ENCODE measurements at regions not wholly inside any gene's neighbourhood (a gene's known extent, or its start where the extent isn't known, plus 50 kb on each side); places are given as distances from the start of the nearest gene placed in this dataset.

GRCh38 chr18:24934258-24934932, 417.6 kb downstream of the ZNF521 start:
- no peak for DNase-seq (ENCODE audit: low read depth in 3 of 3, low spot score in 1 of 3)

DNA sequence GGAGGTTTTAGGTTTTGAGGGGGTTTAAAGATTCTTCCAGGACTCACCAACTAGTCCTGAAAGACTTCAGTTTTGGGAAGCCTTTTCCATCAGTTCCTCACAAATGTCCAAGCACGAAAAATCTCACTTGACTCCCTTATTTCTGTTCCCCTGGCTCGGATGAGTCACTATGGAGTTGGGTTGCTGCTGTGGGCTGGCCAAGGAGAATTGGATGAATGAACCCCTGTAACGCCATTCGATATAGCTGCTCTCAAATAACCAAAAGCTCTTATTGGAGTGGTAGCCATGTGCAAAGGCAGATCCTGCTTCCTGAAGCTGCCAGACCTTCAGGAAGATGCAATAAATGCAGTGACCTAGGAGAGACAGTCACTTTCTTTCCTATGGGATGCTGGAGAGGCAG, 417.0 kb downstream of the ZNF521 start:
- DNase-seq (ENCODE audit: low read depth in 3 of 3, low spot score in 1 of 3), result no peak

DNA sequence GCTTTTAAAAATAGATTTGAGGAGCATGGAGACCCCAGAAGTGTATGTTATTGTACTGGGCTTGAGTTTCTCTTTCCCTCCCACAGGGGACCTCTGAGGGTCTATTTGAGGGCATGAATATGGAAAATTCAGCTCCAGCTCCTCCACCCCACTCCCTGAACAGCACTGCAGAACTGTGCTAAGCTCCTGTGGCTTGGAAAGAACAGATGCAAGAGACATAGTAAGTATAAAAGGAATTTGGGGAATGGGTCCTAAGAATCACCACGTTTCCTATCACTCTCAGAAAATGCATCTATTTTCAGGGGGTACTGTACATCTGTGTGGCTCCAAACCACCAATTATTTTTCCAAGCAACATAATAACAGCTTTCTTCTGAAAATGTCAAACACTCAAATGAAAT, 416.1 kb downstream of the ZNF521 start:
- DNase-seq (ENCODE audit: low read depth in 3 of 3, low spot score in 1 of 3), result no peak

DNA sequence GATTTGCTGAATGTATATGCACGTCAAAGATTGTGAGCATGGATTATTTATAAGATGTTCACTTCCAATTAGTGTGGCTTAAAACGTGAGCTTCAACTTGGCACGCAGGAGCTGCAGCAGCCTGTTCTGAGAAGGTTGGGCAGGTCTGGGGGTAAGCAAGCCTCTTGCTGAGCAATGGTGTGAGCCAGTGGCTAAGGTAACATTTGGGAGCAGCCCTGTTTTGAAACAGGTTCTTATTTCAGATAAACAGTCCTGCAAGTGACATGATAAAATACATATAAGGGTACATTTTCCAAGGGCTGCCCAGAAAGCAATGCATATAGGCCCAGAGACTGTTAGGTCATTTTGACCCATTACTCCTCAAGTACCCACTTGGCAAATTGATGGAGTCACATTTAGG, 415.3 kb downstream of the ZNF521 start:
- no peak for DNase-seq (ENCODE audit: low read depth in 3 of 3, low spot score in 1 of 3)

DNA sequence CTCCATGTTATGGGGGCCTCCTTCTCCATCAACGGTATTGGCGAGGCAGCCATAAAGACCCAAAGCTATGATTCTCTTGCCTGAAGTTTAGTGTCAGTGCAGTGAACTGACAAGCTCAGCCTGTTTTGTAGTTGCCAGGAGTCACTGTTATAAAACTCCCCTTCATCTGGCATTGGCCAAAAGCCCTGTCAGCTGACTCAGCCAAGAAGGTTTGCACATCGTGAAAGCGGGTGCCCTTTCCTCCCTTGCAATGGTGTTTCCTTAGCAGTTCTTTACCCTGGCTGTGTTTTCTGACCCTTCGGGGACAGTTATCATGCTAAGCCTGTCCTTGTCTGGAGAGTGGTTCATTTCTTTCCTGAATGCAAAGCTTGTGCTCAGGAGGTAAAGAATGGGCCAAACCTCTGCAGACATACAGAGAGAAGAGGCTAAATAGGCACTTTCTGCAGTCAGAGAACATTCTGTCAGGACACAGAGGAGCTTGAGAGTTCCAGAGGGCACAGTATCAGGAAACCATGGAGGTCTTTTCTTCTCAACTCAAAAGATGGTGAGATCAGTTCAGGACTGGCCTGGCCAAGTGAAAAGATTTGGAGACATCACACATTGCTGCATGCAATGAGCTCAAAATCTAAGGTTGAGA, 414.2 kb downstream of the ZNF521 start:
- DNase-seq (ENCODE audit: low read depth in 3 of 3, low spot score in 1 of 3), result no peak

GRCh38 chr18:24940416-24940815, 411.6 kb downstream of the ZNF521 start:
- no peak for DNase-seq (ENCODE audit: low read depth in 3 of 3, low spot score in 1 of 3)

DNA sequence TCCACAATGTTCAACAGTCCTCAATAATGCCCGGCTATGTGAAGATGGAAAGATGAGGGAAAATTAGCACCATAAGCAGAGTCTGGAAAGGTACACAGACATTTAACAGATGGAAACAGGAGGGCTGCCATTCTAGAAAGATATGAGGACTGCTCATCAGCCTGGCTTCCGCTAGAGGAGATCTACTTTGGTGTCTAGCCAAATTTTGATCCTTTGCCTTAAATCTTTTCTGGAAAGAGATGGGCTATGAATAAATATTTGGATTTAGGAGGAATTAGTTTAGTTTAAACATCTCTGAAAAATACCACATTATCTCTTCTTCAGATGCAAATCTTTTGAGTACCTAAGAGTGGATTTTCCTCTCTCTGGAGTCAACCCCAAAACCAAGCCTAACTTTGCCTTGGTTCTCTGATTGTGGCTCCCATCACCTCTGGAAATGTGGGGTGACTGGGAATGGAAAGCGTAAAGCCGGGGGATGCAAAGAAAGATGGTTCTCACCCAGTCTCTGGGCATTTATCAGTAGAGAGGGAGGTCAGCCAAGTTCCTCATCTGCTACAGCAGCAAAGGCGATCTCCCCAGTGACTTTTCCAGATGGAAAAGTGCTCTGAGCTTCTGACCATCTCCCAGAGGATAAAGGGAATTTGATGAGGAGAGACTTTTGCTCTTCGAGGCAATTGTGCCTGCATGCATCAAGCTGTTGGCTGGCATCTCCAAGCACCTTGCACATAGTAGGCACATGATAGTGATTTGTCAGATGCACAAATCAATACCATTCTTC, 410.6 kb downstream of the ZNF521 start:
- no peak for DNase-seq (ENCODE audit: low read depth in 3 of 3, low spot score in 1 of 3)

GRCh38 chr18:24942144-24942543, 409.8 kb downstream of the ZNF521 start:
- DNase-seq (ENCODE audit: low read depth in 3 of 3, low spot score in 1 of 3), result no peak

DNA sequence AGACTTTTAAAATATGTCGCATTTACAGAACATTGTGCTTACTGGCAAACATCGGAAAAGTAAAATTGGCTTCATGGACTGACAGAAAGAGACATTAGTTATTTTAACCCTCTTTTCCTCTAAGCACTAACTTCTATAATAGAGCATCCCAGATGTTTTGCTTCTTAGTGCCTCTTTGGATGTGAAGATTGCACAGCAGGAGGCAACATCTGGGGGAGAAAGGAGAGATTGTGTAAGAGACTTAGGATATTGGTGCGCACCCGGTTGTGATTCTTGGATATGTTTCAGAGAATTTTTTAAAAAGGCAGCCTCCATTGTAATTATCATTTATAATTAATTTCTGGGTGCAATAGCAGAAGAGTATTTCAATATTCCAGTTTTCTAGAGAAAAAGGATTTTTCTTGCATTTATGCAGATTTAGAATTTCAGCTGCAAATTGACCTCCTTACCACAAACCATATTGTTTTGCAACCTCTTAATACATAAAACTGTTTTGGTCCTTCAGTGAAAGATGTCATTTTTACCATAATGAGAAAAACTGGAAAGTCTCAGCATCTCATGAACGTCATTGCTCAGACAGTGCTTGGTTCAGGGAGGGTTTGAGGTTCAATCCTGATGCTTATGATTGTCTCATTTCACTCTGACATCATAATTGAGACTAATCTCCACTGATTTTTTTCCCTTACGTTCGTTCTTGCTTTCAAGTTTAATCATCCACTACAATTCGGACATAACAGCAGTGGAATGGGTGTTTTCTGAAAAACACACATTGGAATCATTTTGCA, 404.3 kb downstream of the ZNF521 start:
- DNase-seq (ENCODE audit: low read depth in 3 of 3, low spot score in 1 of 3), result no peak

DNA sequence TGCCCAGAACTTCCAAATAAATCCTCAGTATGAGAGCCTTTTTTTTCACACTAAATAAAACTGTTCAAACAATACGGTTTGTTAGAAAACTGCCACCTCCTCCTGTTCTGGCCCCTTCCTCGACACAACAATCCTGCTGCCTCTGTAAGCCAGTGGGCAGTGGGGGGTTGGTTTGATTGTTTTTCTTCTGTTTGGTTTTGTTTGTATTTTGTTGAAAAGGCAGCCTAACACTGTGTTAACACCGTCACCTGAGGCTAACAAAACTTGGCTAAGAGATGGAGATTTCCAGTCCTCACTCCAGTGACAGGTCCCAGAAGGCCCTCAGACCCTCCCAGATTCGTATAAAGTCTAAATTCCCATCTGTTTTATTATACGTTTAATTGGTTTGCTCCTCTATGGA, 402.1 kb downstream of the ZNF521 start:
- no peak for DNase-seq (ENCODE audit: low read depth in 3 of 3, low spot score in 1 of 3)

DNA sequence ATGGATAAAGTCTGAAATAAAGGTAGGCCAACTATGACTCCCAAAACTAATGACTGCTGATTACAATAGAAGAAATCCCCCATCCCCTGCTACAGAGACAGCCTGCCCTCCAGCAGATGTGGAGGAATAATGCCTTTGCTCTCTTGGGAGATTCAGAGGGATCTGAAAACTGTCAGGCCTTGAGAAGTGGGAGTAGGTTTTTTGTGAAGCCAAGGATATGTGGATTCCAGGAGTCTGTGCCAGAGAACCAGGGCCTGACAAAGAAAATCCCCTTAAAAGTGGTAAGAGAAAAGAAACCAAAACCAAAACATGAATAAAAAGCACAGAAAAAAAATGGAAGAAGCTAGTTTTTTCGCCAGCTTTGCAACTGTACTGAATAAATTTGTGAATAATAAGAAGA, 397.6 kb downstream of the ZNF521 start:
- no peak for DNase-seq (ENCODE audit: low read depth in 3 of 3, low spot score in 1 of 3)

GRCh38 chr18:24958001-24958400, 394.0 kb downstream of the ZNF521 start:
- DNase-seq (ENCODE audit: low read depth in 3 of 3, low spot score in 1 of 3), result no peak

- DNase-seq (ENCODE audit: low read depth in 3 of 3, low spot score in 1 of 3), result no peak
These were observed 392.9 kb downstream of the ZNF521 start for GRCh38 chr18:24959051-24959476.

- DNase-seq (ENCODE audit: low read depth in 3 of 3, low spot score in 1 of 3), result no peak
These were observed 387.8 kb downstream of the ZNF521 start for GRCh38 chr18:24964216-24964615.

- no peak for DNase-seq (ENCODE audit: low read depth in 3 of 3, low spot score in 1 of 3)
These were observed 383.7 kb downstream of the ZNF521 start for GRCh38 chr18:24968238-24968775.

- no peak for DNase-seq (ENCODE audit: low read depth in 3 of 3, low spot score in 1 of 3)
These were observed 379.4 kb downstream of the ZNF521 start for GRCh38 chr18:24972577-24972976.

DNA sequence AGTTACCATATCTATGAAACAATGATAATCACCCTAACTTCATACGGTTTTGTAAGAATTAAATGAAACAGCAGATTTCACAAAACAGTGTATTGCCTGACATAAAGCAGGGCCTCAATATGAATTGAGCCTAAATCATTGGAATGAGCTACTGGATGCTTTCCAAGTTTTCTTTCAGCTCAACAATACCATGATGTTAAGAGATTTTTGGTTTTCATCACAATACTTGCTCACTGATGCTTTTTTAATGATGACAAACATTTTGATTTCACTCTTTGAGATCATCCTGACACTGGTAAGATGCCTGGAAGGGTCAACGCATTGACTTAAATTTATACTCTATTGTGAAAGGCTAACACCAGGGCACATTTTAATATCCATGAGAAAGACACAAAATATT, 377.5 kb downstream of the ZNF521 start:
- DNase-seq (ENCODE audit: low read depth in 3 of 3, low spot score in 1 of 3), result no peak

DNA sequence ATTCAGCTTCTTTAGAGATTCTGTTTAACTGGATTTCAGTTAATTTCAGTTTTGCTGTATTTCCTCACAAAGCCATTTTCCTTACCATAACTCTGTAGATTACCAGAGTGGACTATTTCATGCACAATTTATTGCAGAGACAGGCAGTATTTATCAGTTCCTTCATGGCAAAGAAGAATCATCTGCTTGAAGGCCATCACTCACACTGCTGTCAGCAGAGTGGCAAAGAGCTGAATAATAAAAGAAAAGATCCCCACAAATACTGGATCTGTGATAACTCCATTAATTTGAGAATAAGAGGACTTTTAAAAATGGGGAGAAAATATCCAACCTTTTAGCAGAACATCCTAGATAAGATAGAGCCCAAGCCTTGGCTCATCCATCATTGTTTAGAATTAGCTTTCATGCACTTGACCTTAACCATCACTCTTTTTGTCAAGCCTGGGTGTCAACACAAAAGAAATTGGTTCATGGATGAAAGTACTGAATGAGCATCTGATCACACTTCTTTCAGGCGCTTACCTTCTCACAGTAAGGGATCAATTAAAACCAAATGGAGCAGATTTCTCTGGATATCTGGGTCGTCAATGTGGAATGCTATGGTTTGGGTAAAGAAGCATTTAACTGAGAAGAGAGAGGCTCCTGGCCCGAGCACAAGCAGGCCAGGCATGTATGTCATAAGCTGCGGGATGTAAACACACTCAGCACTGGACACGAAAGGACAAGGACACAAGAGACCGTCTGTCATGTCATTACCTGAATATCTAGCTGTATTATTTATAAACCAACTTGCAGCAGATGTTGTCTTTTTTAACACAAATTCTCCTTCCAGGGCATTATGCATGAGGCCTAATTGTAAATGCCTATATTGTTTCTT, 376.2 kb downstream of the ZNF521 start:
- DNase-seq (ENCODE audit: low read depth in 3 of 3, low spot score in 1 of 3), result no peak

DNA sequence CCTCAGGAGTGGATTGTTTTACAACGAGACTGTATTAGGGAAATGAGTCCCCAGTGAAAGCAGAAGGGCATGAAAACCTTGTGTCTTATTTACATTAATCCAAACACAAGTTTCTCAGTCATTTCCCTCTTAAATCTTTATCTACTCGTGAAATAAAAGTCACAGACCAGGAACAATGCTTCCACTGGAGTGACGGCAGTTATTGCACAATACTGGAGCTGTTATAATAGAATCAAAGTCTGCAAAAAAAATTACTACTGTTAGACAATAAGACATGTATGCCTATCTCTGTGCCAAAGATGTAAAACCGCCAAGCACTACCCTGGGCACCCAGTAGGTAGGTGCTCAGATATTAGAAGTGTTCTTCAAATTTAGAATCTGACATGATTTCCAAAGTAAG, 375.5 kb downstream of the ZNF521 start:
- DNase-seq (ENCODE audit: low read depth in 3 of 3, low spot score in 1 of 3), result no peak

DNA sequence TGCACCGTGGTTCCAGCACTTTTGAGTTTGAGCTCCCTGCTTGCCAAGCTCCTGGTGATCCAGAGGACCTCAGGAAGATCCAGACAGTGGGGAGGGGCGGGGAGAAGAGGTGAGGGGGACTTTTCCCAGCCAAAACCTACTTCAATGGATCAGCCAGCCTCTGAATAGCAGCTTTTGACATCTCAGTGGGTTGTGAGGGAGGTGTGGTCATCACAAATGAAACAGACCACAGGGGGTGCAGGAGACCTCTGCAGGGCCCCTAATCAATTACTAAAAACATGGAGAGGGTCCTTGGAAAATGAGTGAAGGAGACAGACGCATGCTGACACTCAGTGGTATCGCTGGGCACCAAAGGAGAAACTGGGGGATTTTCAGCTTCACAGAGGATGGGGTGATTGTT, 372.7 kb downstream of the ZNF521 start:
- no peak for DNase-seq (ENCODE audit: low read depth in 3 of 3, low spot score in 1 of 3)
